Activated CD4-positive, alpha-beta T cell treated with anti-CD3 and anti-CD28 coated beads, Interleukin-2, amount 50 U/mL, for 24 hours (primary cell): ENCODE measurements at regions not wholly inside any gene's neighbourhood (a gene's known extent, or its start where the extent isn't known, plus 50 kb on each side); places are given as distances from the start of the nearest gene placed in this dataset.

Source experiments
- DNase-seq, 2 donors: peaks; one replicate each; pipeline ENCODE4 v3.0.0-alpha.2; 2020; ENCODE audit warnings: low read depth in 1 of 2, low spot score in 1 of 2

- DNase-seq: no peak
Observed at GRCh38 chr3:26353097-26353496, 269.5 kb upstream of the LRRC3B start.

- DNase-seq: no peak
Observed at GRCh38 chr3:26358405-26358804, 264.2 kb upstream of the LRRC3B start.

- DNase-seq: no peak
Observed at GRCh38 chr3:26365706-26366105, 256.9 kb upstream of the LRRC3B start.

- no peak for DNase-seq
Observed at GRCh38 chr3:26368312-26368711, 254.3 kb upstream of the LRRC3B start.

DNA sequence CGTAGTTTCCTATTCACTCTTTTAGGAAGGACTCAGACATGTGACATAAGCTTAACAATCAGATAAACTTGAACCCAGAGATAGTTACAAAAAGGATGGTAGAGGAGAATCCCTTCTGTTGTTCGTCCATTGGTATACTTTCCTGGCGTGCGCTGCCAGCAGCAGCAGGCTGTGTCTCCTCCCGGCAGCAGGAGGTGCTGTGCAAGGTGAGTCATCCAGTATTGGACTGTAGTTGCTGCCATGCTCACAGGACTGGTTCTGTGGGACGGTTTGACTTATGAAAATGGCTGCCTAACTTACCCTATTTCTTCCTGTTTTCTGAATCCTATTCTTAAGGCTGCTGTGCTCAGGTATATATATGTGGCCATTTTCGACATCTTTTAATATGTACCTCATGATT lies 253.4 kb upstream of the LRRC3B start:
- no peak for DNase-seq

GRCh38 chr3:26375843-26376530 lies 246.6 kb upstream of the LRRC3B start:
- DNase-seq: no peak

DNA sequence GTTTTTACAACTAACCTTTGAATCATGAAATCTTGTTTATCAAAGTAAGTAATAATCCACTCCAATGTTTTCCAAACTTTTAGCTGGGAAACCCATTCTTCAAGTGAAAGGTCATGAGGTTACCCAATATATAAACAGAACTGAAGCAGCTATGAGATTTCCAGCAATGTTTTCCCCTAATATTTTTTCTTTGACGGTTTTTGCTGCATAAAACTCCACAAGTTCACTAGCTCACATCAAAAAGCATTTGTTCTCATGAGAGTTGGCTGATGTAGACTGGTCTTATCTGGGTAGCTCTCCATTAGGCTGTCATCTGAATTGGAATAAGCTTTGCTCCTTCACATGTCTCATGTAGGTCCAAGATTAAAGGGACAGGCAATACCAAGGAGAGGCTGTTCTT lies 241.2 kb upstream of the LRRC3B start:
- DNase-seq: no peak

DNA sequence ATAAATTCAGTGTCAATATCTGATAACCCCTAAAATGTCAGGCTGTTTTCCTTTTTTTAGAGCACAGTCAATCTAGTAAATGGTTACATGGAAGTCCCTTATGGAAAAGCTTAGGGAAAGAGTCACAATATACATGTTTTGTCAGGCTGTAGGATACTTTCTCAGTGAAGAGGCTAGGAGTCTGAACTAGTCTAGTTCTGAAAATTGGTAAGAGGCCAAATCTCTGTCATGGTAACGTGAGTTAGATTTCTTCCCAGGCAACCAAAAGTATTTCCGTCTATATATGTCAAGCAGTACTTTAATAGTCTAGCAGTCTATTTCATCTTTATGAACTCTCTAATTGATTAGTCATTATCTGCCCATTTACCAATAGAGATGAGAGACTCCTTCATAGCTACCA lies 215.9 kb upstream of the LRRC3B start:
- no peak for DNase-seq

GRCh38 chr3:26418553-26418952 lies 204.0 kb upstream of the LRRC3B start:
- no peak for DNase-seq

DNA sequence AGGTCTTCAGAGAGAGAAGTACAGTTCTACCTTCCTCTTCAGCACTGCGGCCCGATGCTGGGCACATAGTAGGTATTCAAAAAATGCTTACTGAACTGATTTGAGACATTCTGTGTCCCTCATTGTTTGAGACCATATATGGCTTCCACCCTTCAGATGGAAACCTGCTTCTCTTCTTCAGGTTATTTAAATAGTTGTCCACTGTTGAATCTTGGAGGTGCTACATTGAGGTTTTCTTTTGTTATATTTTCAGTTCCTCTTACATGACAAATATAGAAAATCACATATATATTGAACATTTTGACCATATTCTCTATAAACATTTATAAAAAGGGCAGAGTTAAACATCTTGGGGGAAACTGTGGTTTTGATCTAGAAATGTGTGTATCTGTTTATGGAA lies 200.2 kb upstream of the LRRC3B start:
- no peak for DNase-seq

DNA sequence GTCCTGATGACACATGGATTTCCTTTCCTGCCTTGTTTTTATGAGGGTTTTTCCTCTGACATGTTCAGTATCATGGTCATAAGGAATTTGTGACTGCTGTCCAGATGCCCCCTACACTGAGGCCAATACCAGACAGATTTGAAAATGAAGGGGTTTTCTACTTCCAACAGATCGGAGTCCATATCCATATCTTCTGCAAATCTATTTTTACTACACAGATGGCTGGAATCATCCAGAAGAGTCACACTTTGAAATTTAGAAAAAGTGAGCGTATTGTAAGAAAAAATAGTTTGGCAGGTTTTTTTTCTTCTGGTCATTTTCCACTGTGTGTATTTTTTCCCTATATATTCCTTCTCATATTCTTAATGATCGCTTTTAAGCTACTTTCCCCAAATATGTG lies 197.5 kb upstream of the LRRC3B start:
- DNase-seq: no peak

DNA sequence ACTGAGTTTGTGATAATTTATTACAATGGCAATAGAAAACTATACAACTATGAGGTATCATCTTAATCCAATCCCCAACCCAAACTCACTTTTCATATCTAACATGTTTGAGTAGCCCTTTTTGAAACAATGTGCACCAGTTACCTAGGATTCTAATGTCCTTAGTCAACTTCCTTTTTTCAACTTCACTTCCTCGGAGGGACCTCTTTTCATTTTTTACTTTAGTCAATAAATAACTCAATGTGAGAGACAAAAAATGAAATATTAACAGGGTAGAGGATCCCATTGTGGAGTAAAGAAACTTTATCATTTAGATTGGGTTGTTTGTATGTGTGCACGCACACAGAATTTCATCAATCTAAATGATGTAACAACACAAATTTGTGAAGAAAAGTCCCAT lies 193.6 kb upstream of the LRRC3B start:
- DNase-seq: no peak

GRCh38 chr3:26437678-26438077 lies 184.9 kb upstream of the LRRC3B start:
- no peak for DNase-seq

DNA sequence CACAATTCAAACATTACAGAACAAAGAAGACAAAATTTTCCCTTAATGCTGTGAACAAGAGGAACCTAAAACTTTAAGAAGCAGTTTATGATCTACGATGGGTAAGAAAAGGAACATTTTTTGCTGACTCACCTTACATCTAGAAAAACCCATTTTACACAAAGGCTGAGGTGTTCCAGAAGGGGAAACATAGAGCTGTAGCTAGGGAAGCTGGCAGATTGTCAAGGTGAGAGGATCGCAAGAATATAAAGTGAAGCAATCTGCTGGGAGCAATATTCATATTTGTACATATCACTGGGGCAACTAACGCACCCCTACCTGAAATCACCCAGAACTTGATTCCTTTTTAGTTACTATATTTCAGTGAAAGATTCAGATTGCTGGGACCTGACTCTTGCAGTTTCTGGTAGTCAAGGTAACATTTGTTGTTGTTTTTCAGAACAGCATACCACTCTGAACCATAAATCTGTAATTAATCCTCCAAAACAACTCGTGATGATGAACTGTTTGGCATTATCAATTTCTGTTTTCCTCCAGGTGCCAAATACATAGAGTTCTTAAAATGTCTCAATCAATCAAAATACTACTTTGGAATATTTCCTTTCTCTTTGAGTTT lies 184.1 kb upstream of the LRRC3B start:
- DNase-seq: no peak

DNA sequence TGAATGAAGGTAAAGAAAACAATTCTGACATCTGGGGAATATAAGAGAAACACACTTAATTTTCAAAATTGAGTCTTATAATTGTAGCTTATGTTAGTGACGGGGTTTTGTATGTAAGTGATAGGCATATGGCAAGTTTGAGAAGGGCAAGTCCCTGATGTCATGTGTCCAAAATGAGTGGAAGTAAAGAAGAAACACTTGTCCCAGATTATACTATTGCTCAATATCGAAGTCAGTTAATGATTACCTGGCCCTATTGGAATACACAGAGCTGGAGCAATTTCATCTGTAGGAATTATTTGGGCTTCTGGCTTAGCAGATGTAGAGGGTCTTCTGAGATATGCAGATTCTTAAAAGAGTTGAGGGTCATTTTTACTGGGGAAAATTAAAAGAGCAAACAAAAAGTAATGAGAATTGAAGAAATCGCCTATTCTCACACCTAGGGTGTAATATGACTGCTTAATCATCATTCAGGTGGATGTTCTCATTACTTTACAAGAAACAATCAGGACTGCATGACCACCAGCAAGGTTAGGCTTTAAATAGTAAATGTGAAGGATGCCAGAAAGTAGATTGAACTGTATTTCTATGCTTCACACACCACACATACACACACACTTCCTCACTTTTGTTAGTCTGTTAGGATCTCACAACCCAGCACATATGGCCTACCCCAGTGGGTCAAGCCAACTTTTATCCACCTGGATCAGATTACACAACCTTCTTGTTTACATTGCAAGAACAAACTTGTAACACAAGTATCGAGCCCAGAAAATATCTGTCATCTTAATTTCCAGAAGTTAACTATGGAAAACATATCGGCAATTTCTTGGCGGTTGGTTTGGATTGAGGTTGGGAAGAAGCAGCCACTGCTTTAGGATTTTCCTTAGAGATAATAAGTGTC lies 183.3 kb upstream of the LRRC3B start:
- DNase-seq: no peak

DNA sequence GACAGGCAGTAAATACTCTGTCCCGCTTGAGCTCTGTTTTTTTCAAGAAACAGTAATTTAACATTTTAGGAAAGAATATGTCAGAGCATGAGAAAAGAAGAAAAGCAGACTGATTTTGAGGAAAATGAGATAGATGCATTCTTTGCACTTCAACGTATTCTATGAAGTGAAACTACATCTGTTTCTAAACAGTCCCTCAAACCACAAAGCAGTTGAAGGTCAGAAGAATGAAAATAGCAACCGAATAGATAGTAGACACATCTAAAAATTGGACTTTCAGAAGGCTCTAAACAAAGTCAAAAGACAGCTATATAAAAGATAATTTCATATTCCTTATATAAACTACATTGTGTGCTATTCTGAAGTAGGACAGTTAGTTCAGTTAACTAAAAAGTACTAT lies 172.6 kb upstream of the LRRC3B start:
- no peak for DNase-seq

- DNase-seq: no peak
Observed at GRCh38 chr3:26452363-26452762, 170.2 kb upstream of the LRRC3B start.

GRCh38 chr3:26460985-26461384 lies 161.6 kb upstream of the LRRC3B start:
- no peak for DNase-seq

GRCh38 chr3:26472345-26472744 lies 150.2 kb upstream of the LRRC3B start:
- no peak for DNase-seq

DNA sequence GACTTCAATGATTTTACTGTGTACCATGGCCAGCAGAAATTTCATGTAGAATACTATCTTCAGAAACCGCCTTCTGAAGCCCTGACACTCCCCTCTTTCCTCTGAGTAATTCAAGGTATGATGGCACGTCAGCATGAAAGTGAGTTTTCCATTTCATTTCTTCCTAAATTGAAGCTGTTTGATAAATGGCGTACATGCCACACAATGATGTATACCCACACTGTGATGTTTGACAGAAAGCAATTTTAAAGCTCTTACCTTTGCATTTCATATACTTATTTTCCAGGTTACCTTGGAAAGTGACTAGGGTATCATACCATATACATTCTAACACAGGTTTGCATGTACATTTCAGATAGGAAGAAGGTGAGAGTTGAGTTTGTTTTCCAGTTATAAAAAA lies 147.9 kb upstream of the LRRC3B start:
- DNase-seq: no peak

GRCh38 chr3:26480377-26480776 lies 142.2 kb upstream of the LRRC3B start:
- no peak for DNase-seq

GRCh38 chr3:26484140-26484539 lies 138.4 kb upstream of the LRRC3B start:
- no peak for DNase-seq
